ENCODE measurements at regions not wholly inside any gene's neighbourhood (a gene's known extent, or its start where the extent isn't known, plus 50 kb on each side); places are given as distances from the start of the nearest gene placed in this dataset.

DNA sequence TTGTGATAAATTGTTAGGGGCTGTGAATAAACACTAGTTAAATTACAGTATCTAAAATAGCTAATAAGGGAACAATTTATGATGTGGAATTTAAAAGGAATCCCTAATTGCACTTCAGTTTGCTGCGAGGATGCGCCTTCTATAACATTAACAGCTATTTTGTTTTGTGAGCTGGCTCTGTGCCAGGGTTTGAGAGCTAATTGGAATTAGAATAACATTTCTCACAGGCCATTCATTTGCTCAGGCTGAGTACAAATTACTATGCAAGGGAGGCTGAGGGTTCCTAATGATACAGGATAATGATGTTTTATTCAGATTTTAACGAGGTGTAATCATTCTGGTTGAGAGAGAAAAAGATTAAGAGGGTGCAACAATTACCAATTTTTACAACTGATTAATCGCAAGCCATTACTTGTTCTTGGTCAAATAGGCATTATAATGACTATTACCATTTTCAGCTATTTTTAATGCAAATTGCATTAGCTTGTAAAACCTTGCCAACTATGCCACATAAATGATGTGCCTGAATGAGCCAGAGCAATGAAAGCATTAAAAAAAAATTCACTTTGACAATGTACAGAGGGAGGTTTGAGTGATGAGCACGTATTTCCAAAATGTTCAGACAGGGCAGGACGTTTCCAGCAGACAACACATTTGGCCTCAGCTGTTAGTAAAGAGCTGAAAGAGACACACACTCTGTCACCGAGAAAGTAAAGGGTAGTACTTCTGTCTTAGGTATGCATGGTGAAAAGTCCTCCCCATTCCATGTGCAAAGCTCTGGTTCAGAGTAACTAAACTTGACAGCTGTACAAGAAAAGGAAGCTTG is 576.5 kb downstream of the TLE1 start:
- no peak for DNase-seq

DNA sequence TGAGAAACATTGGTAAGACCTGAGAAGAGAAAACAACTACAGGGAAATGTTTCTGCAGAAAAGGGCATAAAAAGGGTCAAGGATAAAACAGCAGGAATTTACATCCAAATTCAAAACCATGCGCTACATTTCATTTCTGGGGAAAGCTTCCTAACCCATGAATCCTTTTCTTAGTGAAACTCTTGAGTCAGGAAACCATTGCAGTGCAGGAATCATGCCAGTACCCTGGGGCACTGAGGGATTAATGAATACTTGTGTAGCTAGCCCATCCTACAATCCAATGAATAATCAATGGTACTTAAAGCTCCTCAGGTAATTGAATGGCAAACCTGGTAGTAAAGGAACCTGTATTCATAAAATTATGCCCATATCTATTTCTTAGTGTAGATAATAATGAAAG is 580.5 kb downstream of the TLE1 start:
- DNase-seq: no peak

DNA sequence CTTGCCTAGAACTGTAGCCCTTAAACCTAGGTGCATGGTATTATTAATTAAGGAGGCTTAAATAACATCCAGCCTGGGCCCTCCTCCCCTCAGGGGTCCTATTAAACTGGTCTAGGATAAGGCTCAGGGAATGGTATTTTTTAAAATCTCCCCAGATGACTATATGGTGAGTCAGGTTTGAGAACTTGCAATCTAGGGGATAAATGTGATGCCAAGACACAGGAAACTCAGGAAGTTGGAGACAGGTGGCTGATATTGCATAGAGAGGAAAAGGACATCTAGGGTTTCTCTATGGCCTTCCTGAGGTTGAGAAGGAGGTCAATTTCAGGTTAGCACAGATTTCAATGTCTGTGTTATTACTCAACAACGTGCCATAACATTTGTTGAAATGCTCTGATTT is 581.0 kb downstream of the TLE1 start:
- DNase-seq: peak; percentile 12

DNA sequence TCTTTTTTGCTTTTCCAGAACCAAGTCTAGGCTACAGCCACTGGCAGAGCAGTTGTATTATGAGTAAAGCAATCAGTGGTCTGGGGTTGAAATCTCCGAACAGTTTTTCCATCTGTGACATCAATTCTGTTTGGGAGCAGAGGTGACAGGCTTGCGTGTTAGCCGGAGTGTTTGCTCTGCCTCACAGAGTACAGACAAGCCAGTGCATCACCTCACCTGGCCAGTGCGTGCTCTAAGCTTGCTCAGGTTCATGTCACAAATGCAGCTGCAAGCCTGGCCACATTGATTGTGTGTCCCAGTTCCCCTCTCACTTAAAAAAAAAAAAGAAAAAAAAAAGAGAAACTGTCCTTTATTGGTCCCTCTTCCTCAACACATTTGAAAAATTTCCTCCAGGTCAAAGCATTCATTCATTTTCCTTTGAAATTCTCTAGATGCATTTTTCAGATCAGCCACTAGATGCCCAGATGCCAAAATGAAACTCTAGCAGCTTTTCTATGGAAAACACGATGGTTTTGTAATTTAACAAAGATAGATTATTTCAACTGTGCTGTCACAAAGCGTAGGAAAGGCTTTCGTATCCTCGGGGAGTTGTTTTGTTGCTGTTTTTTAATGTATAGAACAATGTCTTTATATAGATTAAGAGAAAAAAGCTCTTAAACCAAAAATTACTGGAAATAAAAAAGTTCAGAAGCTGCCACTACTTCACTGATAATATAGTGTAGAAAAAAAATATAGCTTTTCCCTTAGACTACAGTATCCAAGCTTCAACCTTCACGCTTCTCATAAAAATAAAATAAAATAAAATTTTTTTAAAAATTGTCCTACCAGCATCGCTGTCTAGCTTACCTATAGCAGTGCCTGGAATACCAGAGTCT is 585.5 kb downstream of the TLE1 start:
- DNase-seq: no peak

DNA sequence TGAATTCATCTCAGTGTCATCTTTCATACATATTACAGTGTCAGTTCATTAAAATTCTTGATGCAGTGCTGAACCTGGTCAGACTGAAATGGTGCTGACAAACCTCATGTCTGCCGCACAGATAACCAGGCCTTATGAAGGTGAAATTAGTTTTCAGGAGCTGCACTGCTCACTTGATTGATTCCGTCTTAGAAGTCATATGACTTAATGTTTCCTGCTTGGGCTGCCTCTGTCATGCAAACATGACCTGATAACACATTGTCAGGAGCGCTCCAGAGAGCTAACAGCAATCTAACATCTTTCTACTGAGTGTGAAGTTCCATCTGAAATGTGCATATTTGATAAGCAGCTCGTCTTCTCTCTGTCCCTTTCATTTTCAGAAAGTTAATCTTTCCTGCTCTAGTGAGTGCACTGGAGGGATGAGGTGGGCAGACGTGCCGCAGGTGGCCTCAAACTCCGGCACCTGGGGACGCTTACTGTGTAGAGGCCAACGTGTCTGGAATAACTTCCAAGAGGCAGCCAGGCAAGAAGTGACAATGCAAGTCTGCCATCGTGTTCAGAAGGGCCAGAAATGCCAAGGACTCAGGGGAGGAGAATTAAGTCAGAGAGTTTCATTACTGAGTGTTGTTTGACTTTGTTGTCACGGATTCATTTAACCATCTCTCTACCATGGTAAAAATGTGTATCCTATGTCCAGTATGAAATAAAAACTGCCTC is 592.1 kb downstream of the TLE1 start:
- no peak for DNase-seq

DNA sequence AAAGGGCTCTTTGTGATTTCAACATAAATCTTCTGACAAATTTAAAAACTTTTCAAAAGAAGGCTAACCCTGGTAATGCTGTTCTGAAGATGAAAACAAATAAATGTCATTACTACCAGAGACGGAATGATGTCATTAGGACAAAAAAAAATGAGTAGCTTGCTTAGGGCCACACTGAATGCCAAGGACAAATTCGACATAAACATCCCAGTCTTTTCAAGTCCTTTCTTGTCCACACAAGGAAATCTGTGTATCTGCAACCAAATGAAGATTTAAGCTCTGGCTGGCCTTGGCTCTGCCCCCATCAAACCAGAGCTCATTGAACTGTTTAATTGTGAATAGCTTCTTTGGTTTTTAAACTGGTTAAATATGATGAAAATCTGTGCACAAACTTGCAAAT is 592.7 kb downstream of the TLE1 start:
- DNase-seq: no peak

DNA sequence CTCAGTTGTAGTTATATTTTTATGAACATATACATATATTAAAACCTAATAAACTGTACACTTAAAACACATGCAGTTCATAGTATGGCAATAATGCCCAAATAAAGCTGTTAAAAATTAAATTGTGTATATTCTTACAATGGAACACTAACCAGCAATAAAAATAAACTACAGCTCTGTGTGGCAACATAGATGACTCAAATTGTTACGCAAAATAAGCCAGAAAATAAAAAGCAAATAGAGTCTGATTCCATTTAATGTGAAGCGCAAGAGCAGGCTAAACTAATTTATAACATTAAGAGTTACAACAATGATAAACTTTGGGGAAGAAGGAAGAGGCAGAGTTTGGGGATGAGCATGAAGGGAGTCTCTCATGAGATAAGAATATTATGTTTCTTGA is 597.3 kb downstream of the TLE1 start:
- DNase-seq: no peak

DNA sequence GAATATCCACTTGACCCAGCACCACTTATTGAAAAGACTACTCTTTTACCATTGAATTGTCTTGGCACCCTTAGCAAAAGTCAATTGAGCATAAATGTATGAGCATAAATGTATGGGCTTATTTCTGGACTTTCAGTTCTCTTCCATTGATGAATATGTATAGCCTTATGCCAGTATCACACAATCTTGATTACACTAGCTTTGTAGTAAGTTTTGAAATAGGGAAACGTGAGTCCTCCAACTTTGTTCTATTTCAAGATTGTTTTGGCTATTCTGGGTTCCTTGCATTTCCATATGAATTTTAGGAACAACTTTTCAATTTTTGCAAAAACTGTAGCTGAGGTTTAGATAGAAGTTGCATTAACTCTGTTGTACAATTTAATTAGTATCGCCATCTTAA is 601.0 kb downstream of the TLE1 start:
- no peak for DNase-seq

DNA sequence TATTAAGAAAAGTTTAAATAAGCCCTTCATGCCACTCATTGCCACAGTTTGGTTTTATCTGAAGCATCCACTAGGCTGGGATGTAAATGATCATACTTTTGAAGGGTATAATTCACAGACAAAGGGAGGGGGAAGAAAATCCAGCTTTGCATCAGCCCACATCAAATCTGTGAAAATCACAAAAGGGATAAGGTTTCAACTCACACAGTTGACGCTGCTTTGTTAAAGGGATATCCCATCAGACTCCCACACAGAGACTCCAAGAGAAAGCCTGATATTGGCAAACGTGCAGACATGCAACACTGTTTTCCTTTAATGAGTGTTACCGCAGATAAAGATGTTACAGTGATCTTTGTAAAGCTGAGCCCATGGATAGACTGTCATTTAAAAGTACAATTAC is 602.9 kb downstream of the TLE1 start:
- DNase-seq: no peak

DNA sequence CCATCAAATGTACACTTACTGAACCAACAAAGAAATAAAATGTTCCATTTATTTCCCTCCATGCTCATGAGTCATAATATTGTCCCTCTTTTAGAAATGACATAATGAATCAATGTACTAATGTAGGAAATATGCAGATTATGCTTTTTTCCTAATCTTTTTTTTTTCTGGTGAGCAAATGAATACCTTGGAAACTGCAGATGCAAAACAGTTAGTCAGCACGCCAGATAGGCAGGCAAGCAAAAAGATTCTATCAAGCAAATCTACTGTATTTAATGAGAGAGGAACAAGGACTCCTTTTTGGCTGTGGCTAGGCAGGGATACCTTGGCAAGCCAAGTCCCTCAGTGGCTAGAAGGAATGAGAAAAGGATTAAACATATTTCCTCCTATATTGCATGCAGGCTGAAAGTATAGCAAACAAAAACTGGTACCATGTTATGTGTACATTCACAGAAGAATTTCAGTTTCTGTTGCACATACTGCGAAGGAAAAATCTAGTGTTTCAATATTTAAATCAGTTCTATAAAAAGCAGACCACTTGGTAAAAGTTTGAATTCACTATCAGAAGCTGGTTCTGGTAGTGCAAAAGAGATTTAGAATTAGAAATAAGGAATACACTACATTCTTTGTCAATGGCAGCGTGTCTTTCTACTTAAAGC is 605.4 kb downstream of the TLE1 start:
- DNase-seq: peak; percentile 83

DNA sequence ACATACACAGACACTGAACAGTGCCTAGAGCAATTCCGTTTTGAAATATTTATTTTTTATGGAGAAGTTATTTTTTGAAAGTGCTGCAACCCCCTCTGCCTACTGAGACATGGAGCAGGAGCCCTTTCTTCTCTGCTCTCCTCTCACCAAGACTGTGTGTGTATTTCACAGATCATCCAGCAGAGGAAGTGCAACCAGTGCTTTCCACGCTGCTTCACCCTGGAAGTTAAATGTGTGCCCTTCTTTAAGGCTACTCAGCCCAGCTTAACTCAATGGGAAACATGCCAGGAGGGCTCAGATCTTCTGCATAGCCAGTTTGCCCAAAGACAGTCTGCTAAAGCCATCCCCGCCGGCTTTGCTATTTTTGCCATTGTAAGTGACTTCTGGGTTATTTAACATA is 606.3 kb downstream of the TLE1 start:
- peak; percentile 7 for DNase-seq

DNA sequence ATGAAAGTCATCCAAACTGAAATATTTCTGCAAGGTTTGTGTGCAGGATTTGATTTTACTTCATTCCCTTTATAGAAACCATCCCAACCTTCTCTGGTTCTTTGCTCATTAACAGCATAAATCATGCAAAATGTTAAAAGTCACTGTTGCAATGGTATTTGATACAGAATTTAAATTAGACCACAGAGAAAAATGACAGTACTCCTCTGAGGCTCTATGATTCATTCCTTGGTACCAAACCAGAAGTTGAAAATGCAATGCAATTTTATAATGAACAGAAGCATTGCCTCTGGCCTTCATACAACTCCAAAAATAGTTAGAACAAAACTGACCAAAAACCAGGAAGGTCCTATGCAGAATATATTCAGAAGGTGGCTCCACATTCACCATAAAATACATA is 607.1 kb downstream of the TLE1 start:
- DNase-seq: peak; percentile 56

DNA sequence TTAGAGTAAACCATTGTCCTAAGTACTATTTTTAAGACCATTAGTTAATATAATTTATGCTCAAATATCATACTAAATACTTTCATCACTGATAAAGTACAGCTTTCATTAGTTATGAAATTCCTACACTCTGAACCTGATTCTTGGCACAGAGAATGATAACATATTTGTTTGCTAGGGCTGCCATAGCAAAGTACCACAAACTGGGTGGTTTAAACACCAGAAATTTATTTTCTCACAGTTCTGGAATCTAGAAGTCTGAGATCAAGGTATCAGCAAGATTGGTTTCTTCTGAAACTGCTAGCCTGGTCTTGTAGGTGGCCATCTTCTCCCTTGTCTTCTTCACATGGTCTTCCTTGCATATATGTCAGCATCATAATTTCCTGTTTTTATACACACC is 608.4 kb downstream of the TLE1 start:
- no peak for DNase-seq

DNA sequence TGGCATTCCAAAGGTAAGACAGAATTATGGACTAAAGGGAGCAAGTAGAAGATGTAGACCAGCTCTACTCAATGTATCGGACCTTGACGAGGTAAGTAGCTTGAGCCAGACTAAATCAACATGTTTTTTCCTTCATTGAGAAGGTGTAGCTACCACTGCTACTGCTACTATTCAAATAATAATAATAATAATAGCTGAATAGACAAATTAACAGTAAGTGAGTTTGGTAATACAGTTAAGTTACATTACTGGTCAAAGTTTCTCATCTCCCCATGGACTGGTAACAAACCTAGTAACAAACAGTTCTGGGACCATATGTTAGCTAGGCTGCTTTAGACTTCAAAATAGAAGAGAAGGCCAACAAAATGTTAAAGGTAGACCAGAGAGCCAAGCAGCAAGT is 609.2 kb downstream of the TLE1 start:
- DNase-seq: no peak

DNA sequence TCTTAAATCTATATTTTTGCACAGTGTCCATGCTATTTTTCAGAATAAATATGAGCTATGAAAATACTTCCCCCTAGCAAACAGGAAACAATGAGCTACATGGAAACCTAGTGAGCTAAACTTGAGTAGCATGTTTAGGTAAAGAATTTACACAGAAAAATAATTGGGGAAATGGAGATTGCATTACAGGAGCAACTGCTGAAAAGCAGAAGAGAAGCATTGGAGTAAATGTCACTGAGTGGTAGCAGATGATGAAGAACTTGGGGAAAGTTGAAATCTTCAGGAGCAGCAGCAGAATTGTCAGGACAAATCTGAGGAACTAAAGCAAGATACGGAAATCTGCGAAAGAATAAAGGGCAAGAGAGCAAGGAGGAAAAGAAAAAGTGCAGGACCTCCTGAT is 610.3 kb downstream of the TLE1 start:
- DNase-seq: no peak

DNA sequence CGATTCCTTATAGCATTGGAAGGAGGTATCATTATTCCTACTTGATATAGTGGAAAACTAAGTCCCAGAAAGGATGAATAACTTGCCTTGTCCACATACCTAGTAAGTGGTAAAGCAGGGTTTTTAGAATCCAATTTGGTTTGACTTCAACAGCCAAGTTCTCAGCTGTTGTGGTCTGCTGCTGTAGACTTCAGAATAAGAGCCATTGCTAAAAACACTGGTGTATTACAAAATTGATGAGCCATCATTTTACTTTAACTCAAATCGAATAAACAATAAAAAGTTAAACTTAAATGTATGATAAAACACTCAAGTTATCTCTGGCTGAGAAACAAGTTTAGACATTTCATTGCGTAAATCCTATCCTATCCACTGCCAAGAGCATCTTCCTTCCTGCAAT is 610.8 kb downstream of the TLE1 start:
- no peak for DNase-seq

DNA sequence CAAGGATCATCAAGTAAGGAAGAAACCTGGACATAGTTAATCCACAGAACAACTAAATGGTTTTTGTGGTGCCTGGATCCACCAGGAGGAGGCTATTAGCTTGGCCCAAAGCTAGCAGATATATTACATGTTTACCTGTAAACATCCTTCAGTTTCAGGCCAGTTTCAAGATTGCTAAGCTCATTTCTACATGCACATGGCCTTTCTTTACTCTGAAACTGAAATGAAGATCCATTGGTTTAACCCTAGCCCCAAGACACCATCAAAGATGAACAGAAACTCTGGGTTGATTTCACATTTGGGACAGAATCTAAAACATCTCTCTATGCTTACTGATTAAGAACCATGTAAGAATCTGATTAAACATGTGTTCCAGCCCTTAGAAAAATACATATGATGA is 611.8 kb downstream of the TLE1 start:
- no peak for DNase-seq

DNA sequence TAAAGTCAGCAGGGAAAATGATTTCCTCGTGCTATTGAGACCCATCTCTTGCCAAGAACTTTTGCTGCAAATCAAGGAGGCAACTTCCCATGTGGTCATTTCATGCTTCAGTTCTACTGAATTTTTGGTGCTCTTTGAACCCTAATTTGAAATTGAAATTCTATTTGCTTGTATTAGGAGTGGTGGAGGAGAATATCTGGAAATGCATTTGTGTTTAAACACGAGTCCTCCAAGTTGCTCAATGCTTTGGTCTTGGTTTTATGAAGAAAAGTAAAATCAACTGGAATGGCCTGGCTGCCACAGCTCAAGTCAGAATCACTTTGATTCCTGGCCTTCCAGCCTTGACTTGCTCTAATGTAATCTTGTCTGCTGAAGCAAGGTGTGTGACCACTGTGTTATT is 613.2 kb downstream of the TLE1 start:
- DNase-seq: no peak

DNA sequence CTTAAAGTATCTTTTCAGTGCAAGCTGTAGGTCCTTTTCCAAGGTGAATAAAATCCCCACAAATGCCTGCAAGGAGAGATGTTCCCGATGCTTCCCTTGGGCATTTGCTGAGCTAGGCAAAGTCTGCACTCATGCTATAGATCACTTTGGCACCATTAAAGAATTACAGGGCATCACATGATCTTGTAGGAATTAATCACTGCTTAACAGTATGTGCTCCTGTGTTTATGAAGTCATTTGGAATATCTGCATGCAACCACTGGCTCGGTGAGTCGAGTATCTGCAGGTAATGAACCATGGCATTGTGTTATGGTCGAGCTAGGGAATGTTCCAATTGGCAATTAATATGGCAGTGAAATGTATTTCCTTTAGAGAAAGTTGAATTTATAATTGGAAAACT is 615.1 kb downstream of the TLE1 start:
- no peak for DNase-seq

DNA sequence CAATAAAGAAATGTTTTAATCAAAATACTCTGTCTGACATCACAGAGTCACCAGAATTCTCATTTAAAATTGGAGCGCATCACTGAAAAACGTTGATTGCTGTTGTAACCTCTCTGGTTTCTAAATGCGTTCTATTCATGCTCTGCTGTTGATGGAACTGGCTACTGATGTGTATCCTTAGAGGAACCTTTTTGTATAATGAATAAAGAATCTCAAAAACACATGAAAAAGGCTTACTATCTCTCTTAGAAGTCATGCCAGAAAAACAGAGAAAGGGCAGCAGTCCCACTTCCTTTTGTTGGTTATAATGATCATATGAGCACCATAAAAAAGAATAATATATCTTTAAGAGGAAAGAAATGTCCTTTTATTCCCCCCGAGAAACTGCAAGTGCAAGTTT is 615.5 kb downstream of the TLE1 start:
- DNase-seq: no peak

DNA sequence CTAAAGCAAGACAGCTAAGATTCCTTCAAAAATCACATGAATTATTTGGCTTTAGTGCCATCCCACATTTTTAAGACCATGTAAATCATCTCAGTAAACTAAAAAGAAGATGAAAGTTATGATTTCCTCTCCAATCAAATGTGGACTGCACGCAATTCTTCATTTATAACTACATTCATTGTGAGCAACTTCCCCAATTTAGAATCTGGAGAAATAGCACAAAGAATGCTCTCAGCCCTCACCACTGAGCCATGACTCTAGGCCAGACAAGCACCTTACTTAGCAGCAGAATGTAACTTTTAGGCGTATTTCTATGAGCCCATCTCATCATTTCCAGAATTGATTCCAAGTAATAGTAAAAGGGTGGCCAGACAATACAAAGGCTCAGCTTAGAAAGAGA is 616.6 kb downstream of the TLE1 start:
- DNase-seq: no peak

DNA sequence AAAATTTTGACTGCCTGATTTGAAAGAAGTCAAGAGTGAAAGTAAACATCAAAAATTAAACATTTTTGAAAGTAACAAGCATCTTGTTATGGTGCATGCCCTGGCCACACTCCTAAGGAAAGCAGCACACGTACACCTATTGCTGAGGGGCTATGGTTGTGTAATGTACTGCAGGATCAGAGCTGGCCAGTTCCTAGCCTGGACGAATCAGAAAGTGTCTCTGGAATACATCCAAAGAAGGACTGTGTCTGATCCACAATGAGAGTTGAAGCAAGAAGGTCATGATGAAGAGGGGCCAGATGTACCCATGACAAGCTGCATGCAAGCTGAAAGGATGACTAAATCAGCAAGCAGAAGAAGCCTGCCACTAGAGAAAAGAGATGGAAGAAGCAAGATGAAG is 618.2 kb downstream of the TLE1 start:
- no peak for DNase-seq

DNA sequence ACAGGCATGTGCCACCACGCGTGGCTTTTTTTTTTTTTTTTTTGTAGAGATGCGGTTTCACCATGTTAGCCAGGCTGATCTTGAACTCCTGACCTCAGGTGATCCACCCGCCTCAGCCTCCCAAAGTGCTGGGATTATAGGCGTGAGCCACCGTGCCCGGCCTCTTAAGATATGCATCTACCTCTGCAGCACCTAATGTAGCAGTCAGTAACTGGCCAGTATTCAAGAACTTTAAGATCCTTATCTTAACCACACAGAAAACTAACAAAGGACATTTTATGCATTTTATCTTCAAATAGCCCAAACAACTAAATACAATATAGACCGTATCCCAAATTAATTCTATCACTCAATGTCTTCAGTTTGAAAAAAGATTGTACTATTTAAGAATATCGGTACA is 618.7 kb downstream of the TLE1 start:
- no peak for DNase-seq

Measured in fibroblast of skin of back (primary cell).